SK-N-SH (cell line): ENCODE measurements at regions not wholly inside any gene's neighbourhood (a gene's known extent, or its start where the extent isn't known, plus 50 kb on each side); places are given as distances from the start of the nearest gene placed in this dataset.

Experiments used
- CTCF ChIA-PET: fragments of 300-600, 350-600 bp; formaldehyde crosslinking; extraction: SDS; loops from one replicate; lab custom pipeline; 2021; lab: Yijun Ruan, JAX
- POLR2A ChIA-PET: fragments of 350-600 bp; sonication (Branson Sonifier 250); formaldehyde crosslinking; extraction: SDS; loops from one replicate; lab custom pipeline; 2020; ENCODE audit warnings: antibody characterized with exemption, inconsistent platforms; lab: Yijun Ruan, JAX
- DNase-seq: peaks from one replicate; pipeline ENCODE4 v3.0.0; 2012
- H2AFZ ChIP-seq: fragments of 200-600 bp; sonication (generic); 2 replicates; pipeline ENCODE4 v1.8.1; 2016; ENCODE audit warnings: antibody characterized with exemption, mild to moderate bottlenecking, low read depth
- H3F3A ChIP-seq: fragments of 200-600 bp; sonication (generic); replicated peaks from 2 replicates; pipeline ENCODE3; 2016; ENCODE audit warnings: antibody characterized with exemption, mild to moderate bottlenecking; ENCODE audit not compliant: insufficient read depth
- H3K27ac ChIP-seq, 2 experiments: fragments of 200-500 bp in 1 of 2; fragments of 200-600 bp in 1 of 2; sonication (Bioruptor generic) in 1 of 2; sonication (generic), shearing (Covaris generic) in 1 of 2; 2 replicates each; pipeline versions ENCODE4 v1.5.1 to v1.6.1; 2014 to 2016; ENCODE audit warnings: low read depth in 2 of 2, inconsistent platforms in 1 of 2, low read length in 1 of 2, mild to moderate bottlenecking in 1 of 2, mixed read lengths in 1 of 2
- H3K27me3 ChIP-seq: fragments of 200-600 bp; sonication (generic), shearing (Covaris generic); 2 replicates; pipeline ENCODE4 v1.6.1; 2016; ENCODE audit warnings: mixed run types; ENCODE audit not compliant: insufficient read depth
- H3K36me3 ChIP-seq, 2 experiments: fragments of 200-500 bp in 1 of 2; fragments of 200-600 bp in 1 of 2; sonication (Bioruptor generic) in 1 of 2; sonication (generic) in 1 of 2; replicated peaks in 1 of 2; 2 replicates each; pipeline versions ENCODE3 to v1.5.1; 2014 to 2016; ENCODE audit warnings: low read length in 1 of 2, mild to moderate bottlenecking in 1 of 2; ENCODE audit not compliant: insufficient read depth in 2 of 2, control insufficient read depth in 1 of 2
- H3K4me1 ChIP-seq, 2 experiments: fragments of 200-500 bp in 1 of 2; fragments of 200-600 bp in 1 of 2; sonication (Bioruptor generic) in 1 of 2; sonication (generic), shearing (Covaris generic) in 1 of 2; 2 replicates each; pipeline versions ENCODE4 v1.5.1 to v1.6.1; 2014 to 2016; ENCODE audit warnings: low read depth in 1 of 2, low read length in 1 of 2, mixed run types in 1 of 2; ENCODE audit not compliant: insufficient read depth in 2 of 2, control insufficient read depth in 1 of 2
- H3K4me2 ChIP-seq: fragments of 200-600 bp; sonication (generic), shearing (Covaris generic); 2 replicates; pipeline ENCODE4 v1.6.1; 2017; ENCODE audit warnings: mixed run types
- H3K4me3 ChIP-seq, 2 experiments: fragments of 200-500 bp in 1 of 2; fragments of 200-600 bp in 1 of 2; sonication (Bioruptor generic) in 1 of 2; sonication (generic), shearing (Covaris generic) in 1 of 2; 2 replicates each; pipeline versions ENCODE4 v1.5.1 to v1.8.1; 2014 to 2016; ENCODE audit warnings: low read depth in 2 of 2, inconsistent platforms in 1 of 2, low read length in 1 of 2, mild to moderate bottlenecking in 1 of 2, mixed read lengths in 1 of 2, moderate library complexity in 1 of 2
- H3K79me2 ChIP-seq: fragments of 200-600 bp; sonication (generic); 2 replicates; pipeline ENCODE4 v1.8.1; 2017; ENCODE audit warnings: mild to moderate bottlenecking; ENCODE audit not compliant: insufficient read depth
- H3K9ac ChIP-seq: fragments of 200-600 bp; sonication (generic); 2 replicates; pipeline ENCODE4 v1.6.1; 2017; ENCODE audit warnings: mixed run types
- H3K9me2 ChIP-seq: fragments of 200-600 bp; sonication (generic); 2 replicates; pipeline ENCODE4 v1.6.1; 2017; ENCODE audit warnings: mixed run types
- H3K9me3 ChIP-seq: fragments of 200-600 bp; sonication (generic); 2 replicates; pipeline ENCODE4 v1.6.1; 2017; ENCODE audit warnings: mixed run types, mild to moderate bottlenecking, moderate library complexity
- H4K20me1 ChIP-seq: fragments of 200-600 bp; sonication (generic); 2 replicates; pipeline ENCODE4 v1.6.1; 2017; ENCODE audit warnings: mild to moderate bottlenecking, mixed run types; ENCODE audit not compliant: insufficient read depth
- CHD2 ChIP-seq: fragments of 150-350 bp; IDR thresholded peaks from 2 replicates; pipeline ENCODE4 v1.6.1; 2018; ENCODE audit warnings: low read length; ENCODE audit not compliant: partially characterized antibody
- ELF1 ChIP-seq: IDR thresholded peaks from 2 replicates; pipeline ENCODE4 v1.4.0; 2012
- EZH2phosphoT487 ChIP-seq: fragments of 200-600 bp; sonication (generic); IDR thresholded peaks from 2 replicates; pipeline ENCODE4 v1.6.1; 2017; ENCODE audit warnings: low read depth, mixed run types, mild to moderate bottlenecking, antibody characterized with exemption, moderate library complexity, borderline replicate concordance
- FOSL2 ChIP-seq: IDR thresholded peaks from 2 replicates; pipeline ENCODE4 v1.4.0; 2012; ENCODE audit warnings: low read depth, mild to moderate bottlenecking, moderate library complexity, borderline replicate concordance
- FOXM1 ChIP-seq: IDR thresholded peaks from 2 replicates; pipeline ENCODE4 v1.4.0; 2012; ENCODE audit warnings: low read depth, mild to moderate bottlenecking
- GABPA ChIP-seq: IDR thresholded peaks from 2 replicates; pipeline ENCODE4 v1.4.0; 2012; ENCODE audit warnings: low read depth, mild to moderate bottlenecking
- MAX ChIP-seq: IDR thresholded peaks from 2 replicates; pipeline ENCODE4 v1.4.0; 2012; ENCODE audit warnings: low read depth
- NRF1 ChIP-seq: IDR thresholded peaks from 2 replicates; pipeline ENCODE4 v1.6.1; 2012; ENCODE audit warnings: low read depth, mild to moderate bottlenecking, low read length
- PBX3 ChIP-seq: IDR thresholded peaks from 2 replicates; pipeline ENCODE4; 2012
- POLR2AphosphoS5 ChIP-seq: IDR thresholded peaks from 2 replicates; pipeline ENCODE4 v1.6.1; 2012; ENCODE audit warnings: low read depth, low read length
- RAD21 ChIP-seq: IDR thresholded peaks from 2 replicates; pipeline ENCODE4 v1.6.1; 2012; ENCODE audit warnings: mild to moderate bottlenecking, low read length
- SMC3 ChIP-seq: IDR thresholded peaks from 2 replicates; pipeline ENCODE4 v1.6.1; 2012; ENCODE audit warnings: low read depth, low read length, improper control_type of control experiment
- TEAD4 ChIP-seq: IDR thresholded peaks from 2 replicates; pipeline ENCODE4 v1.4.0; 2012; ENCODE audit warnings: mild to moderate bottlenecking, borderline replicate concordance; ENCODE audit not compliant: insufficient read depth
- USF2 ChIP-seq: fragments of 150-350 bp; IDR thresholded peaks from 2 replicates; pipeline ENCODE4 v1.6.1; 2017; ENCODE audit warnings: antibody characterized with exemption, low read length, low read depth, borderline replicate concordance
- YY1 ChIP-seq: IDR thresholded peaks from 2 replicates; pipeline ENCODE4 v1.4.0; 2012; ENCODE audit warnings: low read depth, mild to moderate bottlenecking
- ZBTB33 ChIP-seq: IDR thresholded peaks from 2 replicates; pipeline ENCODE4 v1.4.0; 2012; ENCODE audit warnings: low read depth, borderline replicate concordance
- WGBS: methylation state at CpG from one replicate; pipeline ENCODE4 v1.1.6; 2017; ENCODE audit warnings: low lambda C conversion rate; 5-methylcytosine and 5-hydroxymethylcytosine counted together

- Histone ChIP-seq H3K9me3 (no peaks in the 10 kb centered on the region), H3K27ac (no peak overlapping the region), H3K4me2 (no peak overlapping the region), H3K36me3 (peaks cover 0 to 29% of the 10 kb centered on the region in 2 experiments), H3K4me1 (peaks cover 5 to 52% of the 10 kb centered on the region in 2 experiments; a peak in 2 of 4 replicates), H4K20me1 (no peaks in the 10 kb centered on the region), H3K4me3 (no peak overlapping the region), H3K9me2 (no peaks in the 10 kb centered on the region), H3K79me2 (peaks cover 11% of the 10 kb centered on the region; the same call in 1 of the 2 replicates), H2AFZ (no peak overlapping the region), H3K9ac (no peak overlapping the region), H3K27me3 (no peaks in the 10 kb centered on the region), H3F3A (no peaks in the 10 kb centered on the region)
- POLR2A ChIA-PET: no interaction called here
- DNase-seq: no peak
- WGBS: 95% methylated on average over 4 of the region's 4 CpGs
- TF ChIP-seq ZBTB33 (no peak), GABPA (no peak), SMC3 (no peak), MAX (no peak), NRF1 (no peak), TEAD4 (no peak), FOSL2 (no peak), CHD2 (no peak), PBX3 (no peak), YY1 (no peak), ELF1 (no peak), POLR2AphosphoS5 (no peak), USF2 (no peak), EZH2phosphoT487 (no peak), FOXM1 (no peak), RAD21 (no peak)
- CTCF ChIA-PET: interaction anchor here (1.2 to 1.5 kb wide), 2 partner anchors 9 to 16 kb away, joined by 3 read pairs; no protein-coding TSS in a partner anchor
These were observed 249.0 kb downstream of the PTPRC start for GRCh38 chr1:198887866-198888265.
